ENCODE measurements at regions not wholly inside any gene's neighbourhood (a gene's known extent, or its start where the extent isn't known, plus 50 kb on each side); places are given as distances from the start of the nearest gene placed in this dataset.
"Not testable (repeated sequence)": the region's sequence is repeated elsewhere in the genome, so short reads cannot be mapped to it uniquely, and the experiment has no call there.

DNA sequence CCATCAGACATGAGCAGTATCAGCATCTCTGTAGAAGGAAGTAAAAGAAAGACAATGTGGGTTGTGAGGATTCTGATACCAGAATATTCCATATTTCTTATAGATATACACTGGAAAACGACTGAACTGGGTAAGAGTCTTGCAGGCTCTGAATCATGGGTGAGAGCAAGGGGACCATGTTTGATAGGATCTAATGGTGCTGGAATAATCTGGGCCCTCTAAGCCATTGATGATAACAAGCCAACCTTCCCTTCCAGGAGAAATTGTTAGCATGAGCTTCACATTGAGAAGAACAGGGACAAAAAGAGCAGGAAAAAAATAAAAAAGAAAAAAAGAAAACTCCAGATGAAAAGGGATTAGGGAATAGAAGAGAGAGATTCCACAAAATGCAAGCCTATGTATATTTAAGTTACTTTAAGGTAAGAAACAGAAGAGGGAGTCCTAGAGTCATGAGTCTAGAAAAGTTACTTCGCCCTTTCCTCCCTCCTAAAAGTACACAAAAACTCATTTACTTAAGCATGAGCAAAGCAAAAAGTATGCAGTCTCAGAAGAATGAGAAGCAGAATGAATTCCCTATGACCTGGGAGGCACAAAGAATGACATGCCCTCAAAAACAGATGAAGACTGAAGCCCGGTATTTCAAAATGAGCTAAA, 181.9 kb downstream of the TMEM26 start:
- Mint-ChIP-seq H3K9me3 (no peaks in the 10 kb centered on the region), H3K27me3 (peaks cover 4 to 5% of the 10 kb centered on the region in 2 donors), H3K4me1 (no peaks in the 10 kb centered on the region), H3K36me3 (no peaks in the 10 kb centered on the region), H3K27ac (no peak overlapping the region), H3K4me3 (no peak overlapping the region)
- no peaks in the 10 kb centered on the region for H3K4me1 ChIP-seq (ENCODE audit: control insufficient read depth in 1 of 2, extremely low read depth in 1 of 2, insufficient read depth in 2 of 2, low read length in 2 of 2)
- no peak overlapping the region for H3K4me3 ChIP-seq (ENCODE audit: control insufficient read depth in 1 of 2, extremely low read depth in 1 of 2, low read length in 1 of 2)
- ATAC-seq (replicated peaks in 1 of 4) (no peak), DNase-seq (no peak)
- ChIA-PET CTCF (no interaction called here), POLR2A (no interaction called here)
- H3K36me3 ChIP-seq (ENCODE audit: control insufficient read depth in 2 of 2, extremely low read depth in 1 of 2, insufficient read depth in 1 of 2, low read length in 1 of 2), result no peaks in the 10 kb centered on the region
- no peak overlapping the region for H3K27ac ChIP-seq (ENCODE audit: low read length)
- no peaks in the 10 kb centered on the region for H3K9me3 ChIP-seq
- WGBS (ENCODE audit: insufficient coverage), result no CpG with 5 or more reads among the region's 3 CpGs
- no peaks in the 10 kb centered on the region for H3K27me3 ChIP-seq (replicated peaks in 1 of 2; ENCODE audit: control insufficient read depth in 2 of 2, extremely low read depth in 1 of 2, insufficient read depth in 2 of 2, low read length in 1 of 2)

DNA sequence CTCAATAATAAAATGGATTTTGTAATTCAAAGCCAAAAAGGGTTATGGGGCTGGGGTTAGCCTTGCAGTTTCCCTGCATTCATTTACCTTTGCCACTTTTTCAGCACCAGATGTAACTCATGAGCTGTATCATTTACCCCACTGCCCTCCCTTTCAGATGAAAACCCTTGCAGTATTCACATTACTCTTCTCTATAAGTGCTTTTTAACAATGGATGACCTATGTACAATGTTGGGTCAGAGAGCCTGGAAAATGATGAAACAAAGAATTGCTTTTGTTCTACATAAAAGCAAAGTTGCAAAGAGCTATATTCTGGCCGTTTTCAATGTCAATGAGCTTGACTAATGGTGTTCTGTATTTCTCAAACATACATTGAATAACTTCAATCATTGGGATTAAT, 189.7 kb downstream of the TMEM26 start:
- Mint-ChIP-seq H3K4me3 (no peak overlapping the region), H3K27ac (no peak overlapping the region), H3K4me1 (no peaks in the 10 kb centered on the region), H3K27me3 (peaks cover 4 to 10% of the 10 kb centered on the region in 2 donors), H3K9me3 (peaks cover 0 to 5% (median 0%) of the 10 kb centered on the region in 3 donors), H3K36me3 (no peaks in the 10 kb centered on the region)
- DNase-seq, result no peak
- Histone ChIP-seq H3K9me3 (no peaks in the 10 kb centered on the region), H3K27me3 (replicated peaks in 1 of 2; ENCODE audit: control insufficient read depth in 2 of 2, extremely low read depth in 1 of 2, insufficient read depth in 2 of 2, low read length in 1 of 2) (no peaks in the 10 kb centered on the region), H3K36me3 (ENCODE audit: control insufficient read depth in 2 of 2, extremely low read depth in 1 of 2, insufficient read depth in 1 of 2, low read length in 1 of 2) (no peaks in the 10 kb centered on the region), H3K4me3 (ENCODE audit: control insufficient read depth in 1 of 2, extremely low read depth in 1 of 2, low read length in 1 of 2) (no peak overlapping the region), H3K4me1 (ENCODE audit: control insufficient read depth in 1 of 2, extremely low read depth in 1 of 2, insufficient read depth in 2 of 2, low read length in 2 of 2) (no peaks in the 10 kb centered on the region), H3K27ac (ENCODE audit: low read length) (no peak overlapping the region)
- no peak for ATAC-seq (replicated peaks in 1 of 4)
- ChIA-PET POLR2A (no interaction called here), CTCF (no interaction called here)
- no CpG with 5 or more reads among the region's 1 CpG for WGBS (ENCODE audit: insufficient coverage)

DNA sequence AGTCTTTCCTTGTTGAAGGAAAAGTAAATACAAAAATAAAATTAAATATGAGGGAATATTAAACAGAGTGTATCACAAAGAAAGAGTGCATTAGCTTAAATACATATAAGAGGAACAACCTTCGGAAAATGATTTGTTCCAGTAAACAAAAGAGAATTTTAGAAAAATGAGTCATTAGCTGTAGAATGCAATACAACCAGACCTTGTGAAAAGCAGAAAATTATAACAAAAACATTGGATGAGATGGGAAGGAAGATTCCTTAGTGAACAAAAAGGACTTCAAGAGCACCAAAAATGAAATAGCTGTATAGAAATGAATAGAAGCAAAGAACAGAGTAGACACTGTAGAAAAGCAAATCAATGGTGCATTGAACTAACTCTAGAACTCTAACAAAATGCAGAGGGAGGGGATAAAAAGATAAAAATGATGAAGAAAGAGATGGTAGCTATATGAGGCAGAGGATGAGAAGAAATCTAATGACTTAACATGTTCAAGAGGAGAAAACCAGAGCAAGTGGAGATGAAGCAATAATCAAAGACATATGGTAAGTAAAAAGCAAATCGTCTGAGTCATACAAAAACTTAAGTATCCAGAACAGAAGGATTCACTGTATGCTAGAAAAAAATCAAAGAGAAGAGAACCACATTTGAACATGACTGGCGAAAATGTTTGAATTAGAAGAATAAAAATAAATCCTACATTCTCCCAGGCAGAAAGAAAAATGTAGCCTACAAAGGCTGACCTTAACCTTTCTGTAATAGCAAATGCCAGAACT, 190.5 kb downstream of the TMEM26 start:
- no peak overlapping the region for H3K27ac ChIP-seq (ENCODE audit: low read length)
- no peak overlapping the region for H3K4me3 Mint-ChIP-seq
- ChIA-PET CTCF (no interaction called here), POLR2A (no interaction called here)
- DNase-seq (no peak), ATAC-seq (replicated peaks in 1 of 4) (no peak)
- no peak overlapping the region for H3K27ac Mint-ChIP-seq
- H3K4me1 Mint-ChIP-seq, result no peaks in the 10 kb centered on the region
- WGBS (ENCODE audit: insufficient coverage), result no CpG with 5 or more reads among the region's 3 CpGs
- no peaks in the 10 kb centered on the region for H3K9me3 ChIP-seq
- H3K36me3 Mint-ChIP-seq, result no peaks in the 10 kb centered on the region
- no peaks in the 10 kb centered on the region for H3K27me3 ChIP-seq (replicated peaks in 1 of 2; ENCODE audit: control insufficient read depth in 2 of 2, extremely low read depth in 1 of 2, insufficient read depth in 2 of 2, low read length in 1 of 2)
- H3K36me3 ChIP-seq (ENCODE audit: control insufficient read depth in 2 of 2, extremely low read depth in 1 of 2, insufficient read depth in 1 of 2, low read length in 1 of 2), result no peaks in the 10 kb centered on the region
- H3K9me3 Mint-ChIP-seq, result peaks cover 0 to 5% (median 0%) of the 10 kb centered on the region in 3 donors
- no peak overlapping the region for H3K4me3 ChIP-seq (ENCODE audit: control insufficient read depth in 1 of 2, extremely low read depth in 1 of 2, low read length in 1 of 2)
- H3K27me3 Mint-ChIP-seq, result peaks cover 4 to 10% of the 10 kb centered on the region in 2 donors
- no peaks in the 10 kb centered on the region for H3K4me1 ChIP-seq (ENCODE audit: control insufficient read depth in 1 of 2, extremely low read depth in 1 of 2, insufficient read depth in 2 of 2, low read length in 2 of 2)

DNA sequence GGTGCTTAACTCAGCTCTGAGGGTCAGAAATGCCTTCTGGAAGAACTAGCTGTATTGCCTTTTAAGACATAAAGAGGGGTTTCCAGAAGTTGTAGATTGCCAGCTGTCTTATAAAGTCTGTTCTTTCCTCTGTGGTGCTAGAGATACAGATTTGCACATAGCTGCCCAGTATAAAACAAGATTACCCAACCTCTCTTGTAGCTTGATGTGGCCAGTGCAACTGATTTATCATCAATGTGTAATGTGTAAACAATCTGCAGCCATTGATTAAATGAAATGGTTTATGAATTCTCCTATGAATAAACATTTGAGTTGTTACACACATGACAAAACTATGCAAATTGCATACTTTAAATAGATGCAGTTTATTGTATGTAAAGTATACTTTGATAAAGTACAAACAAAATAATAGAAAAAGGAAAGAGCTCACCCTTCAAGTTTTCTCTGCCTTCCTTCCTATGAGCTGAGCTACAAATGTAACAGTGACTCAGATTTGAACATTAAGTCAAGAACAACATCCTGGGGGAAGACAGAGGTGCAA, 195.2 kb downstream of the TMEM26 start:
- Histone ChIP-seq H3K27ac (ENCODE audit: low read length) (no peak overlapping the region), H3K4me3 (ENCODE audit: control insufficient read depth in 1 of 2, extremely low read depth in 1 of 2, low read length in 1 of 2) (no peak overlapping the region), H3K4me1 (ENCODE audit: control insufficient read depth in 1 of 2, extremely low read depth in 1 of 2, insufficient read depth in 2 of 2, low read length in 2 of 2) (no peaks in the 10 kb centered on the region), H3K9me3 (no peaks in the 10 kb centered on the region), H3K27me3 (replicated peaks in 1 of 2; ENCODE audit: control insufficient read depth in 2 of 2, extremely low read depth in 1 of 2, insufficient read depth in 2 of 2, low read length in 1 of 2) (peaks cover 0 to 11% of the 10 kb centered on the region in 2 experiments), H3K36me3 (ENCODE audit: control insufficient read depth in 2 of 2, extremely low read depth in 1 of 2, insufficient read depth in 1 of 2, low read length in 1 of 2) (no peaks in the 10 kb centered on the region)
- ChIA-PET CTCF (no interaction called here), POLR2A (no interaction called here)
- H3K4me1 Mint-ChIP-seq, result no peaks in the 10 kb centered on the region
- H3K27ac Mint-ChIP-seq, result no peak overlapping the region
- DNase-seq (no peak), ATAC-seq (replicated peaks in 1 of 4) (no peak)
- peaks cover 4 to 10% (median 6%) of the 10 kb centered on the region in 3 donors for H3K9me3 Mint-ChIP-seq
- H3K4me3 Mint-ChIP-seq, result no peak overlapping the region
- no peaks in the 10 kb centered on the region for H3K36me3 Mint-ChIP-seq
- peaks cover 6 to 14% of the 10 kb centered on the region in 2 donors for H3K27me3 Mint-ChIP-seq

DNA sequence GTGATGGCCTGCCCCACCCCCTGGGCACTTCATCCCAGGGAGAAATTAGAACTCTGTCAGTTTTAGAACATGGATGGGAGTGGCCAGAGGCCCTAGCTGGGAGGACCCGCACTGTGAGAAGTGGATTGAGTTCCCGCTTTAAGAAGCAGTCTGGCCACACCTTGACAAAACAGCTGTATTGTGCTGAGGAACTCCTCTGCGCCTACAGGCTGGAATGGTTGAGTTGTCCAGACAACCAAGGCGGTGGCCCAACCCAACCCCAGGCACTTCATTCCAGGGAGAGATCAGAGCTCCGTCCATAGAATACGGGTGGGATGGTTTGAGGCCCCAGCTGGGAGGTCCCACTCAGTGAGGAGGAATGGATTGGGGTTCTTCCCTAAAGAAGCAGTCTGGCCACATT, 196.0 kb downstream of the TMEM26 start:
- ChIA-PET POLR2A (no interaction called here), CTCF (no interaction called here)
- Mint-ChIP-seq H3K36me3 (no peaks in the 10 kb centered on the region), H3K27ac (no peak overlapping the region), H3K4me3 (no peak overlapping the region), H3K27me3 (peaks cover 6 to 14% of the 10 kb centered on the region in 2 donors), H3K9me3 (peaks cover 4 to 10% (median 6%) of the 10 kb centered on the region in 3 donors), H3K4me1 (no peaks in the 10 kb centered on the region)
- no peaks in the 10 kb centered on the region for H3K36me3 ChIP-seq (ENCODE audit: control insufficient read depth in 2 of 2, extremely low read depth in 1 of 2, insufficient read depth in 1 of 2, low read length in 1 of 2)
- WGBS (ENCODE audit: insufficient coverage), result 96% methylated on average over 4 of the region's 6 CpGs
- H3K27me3 ChIP-seq (replicated peaks in 1 of 2; ENCODE audit: control insufficient read depth in 2 of 2, extremely low read depth in 1 of 2, insufficient read depth in 2 of 2, low read length in 1 of 2), result peaks cover 0 to 11% of the 10 kb centered on the region in 2 experiments
- no peaks in the 10 kb centered on the region for H3K9me3 ChIP-seq
- ATAC-seq (replicated peaks in 1 of 4), result no peak
- no peak overlapping the region for H3K27ac ChIP-seq (ENCODE audit: low read length)
- no peak overlapping the region for H3K4me3 ChIP-seq (ENCODE audit: control insufficient read depth in 1 of 2, extremely low read depth in 1 of 2, low read length in 1 of 2)
- no peak for DNase-seq
- no peaks in the 10 kb centered on the region for H3K4me1 ChIP-seq (ENCODE audit: control insufficient read depth in 1 of 2, extremely low read depth in 1 of 2, insufficient read depth in 2 of 2, low read length in 2 of 2)

DNA sequence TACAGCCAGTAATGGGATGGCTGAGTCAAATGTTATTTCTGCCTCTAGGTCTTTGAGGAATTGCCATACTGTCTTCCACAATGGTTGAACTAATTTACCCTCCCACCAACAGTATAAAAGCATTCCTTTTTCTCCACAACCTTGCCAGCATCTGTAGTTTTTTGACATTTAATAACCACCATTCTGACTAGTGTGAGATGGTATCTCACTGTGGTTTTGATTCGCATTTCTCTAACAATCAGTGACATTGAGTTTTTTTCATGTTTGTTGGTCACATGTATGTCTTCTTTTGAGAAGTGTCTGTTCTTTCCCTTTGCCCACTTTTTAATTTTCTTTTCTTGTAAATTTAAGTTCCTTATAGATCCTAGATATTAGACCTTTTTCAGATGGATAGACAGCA, 200.9 kb downstream of the TMEM26 start:
- H3K4me3 ChIP-seq (ENCODE audit: control insufficient read depth in 1 of 2, extremely low read depth in 1 of 2, low read length in 1 of 2); H3K4me1 ChIP-seq (ENCODE audit: control insufficient read depth in 1 of 2, extremely low read depth in 1 of 2, insufficient read depth in 2 of 2, low read length in 2 of 2); H3K27me3 ChIP-seq (replicated peaks in 1 of 2; ENCODE audit: control insufficient read depth in 2 of 2, extremely low read depth in 1 of 2, insufficient read depth in 2 of 2, low read length in 1 of 2); H3K27ac Mint-ChIP-seq; H3K9me3 ChIP-seq; H3K27me3 Mint-ChIP-seq; POLR2A ChIA-PET; H3K27ac ChIP-seq (ENCODE audit: low read length); H3K36me3 ChIP-seq (ENCODE audit: control insufficient read depth in 2 of 2, extremely low read depth in 1 of 2, insufficient read depth in 1 of 2, low read length in 1 of 2); ATAC-seq (replicated peaks in 1 of 4); H3K4me3 Mint-ChIP-seq; DNase-seq; H3K36me3 Mint-ChIP-seq; H3K4me1 Mint-ChIP-seq; CTCF ChIA-PET: not testable (repeated sequence)
- WGBS (ENCODE audit: insufficient coverage), result no CpG with 5 or more reads among the region's 1 CpG
- H3K9me3 Mint-ChIP-seq, result peaks cover 4 to 10% (median 6%) of the 10 kb centered on the region in 3 donors
